HL-60 (cell line): ENCODE measurements at regions not wholly inside any gene's neighbourhood (a gene's known extent, or its start where the extent isn't known, plus 50 kb on each side); places are given as distances from the start of the nearest gene placed in this dataset.

Source experiments
- DNase-seq, 2 experiments: peaks; one replicate each; pipeline ENCODE4 v3.0.0-alpha.2; 2010 to 2020; ENCODE audit warnings: low read depth in 1 of 2, low spot score in 1 of 2
- H3K27ac ChIP-seq: fragments of 250-450 bp; sonication (Bioruptor Pico); replicated peaks from 2 replicates; pipeline ENCODE4 v1.5.1; 2020; ENCODE audit warnings: mild to moderate bottlenecking, moderate library complexity
- H3K27me3 ChIP-seq: fragments of 250-450 bp; sonication (Bioruptor Pico); 2 replicates; pipeline ENCODE4 v1.5.1; 2021; ENCODE audit warnings: mild to moderate bottlenecking, moderate library complexity; ENCODE audit not compliant: insufficient read depth, poor library complexity, severe bottlenecking
- H3K4me3 ChIP-seq: replicated peaks from 2 replicates; pipeline ENCODE4 v1.5.1; 2011; ENCODE audit warnings: mild to moderate bottlenecking, control low read depth, low read length; ENCODE audit not compliant: insufficient read depth
- CTCF ChIP-seq: IDR thresholded peaks from one replicate; pipeline ENCODE4 v1.5.1; 2011; ENCODE audit warnings: low read length, control low read depth, inconsistent platforms; ENCODE audit not compliant: insufficient read depth
- GABPA ChIP-seq: IDR thresholded peaks from 2 replicates; pipeline ENCODE4 v1.6.1; 2012; ENCODE audit warnings: low read depth
- POLR2AphosphoS5 ChIP-seq: IDR thresholded peaks from 2 replicates; pipeline ENCODE4 v1.6.1; 2012; ENCODE audit warnings: low read depth
- REST ChIP-seq: IDR thresholded peaks from 2 replicates; pipeline ENCODE4 v1.6.1; 2012; ENCODE audit warnings: low read depth; ENCODE audit not compliant: insufficient replicate concordance
- SPI1 ChIP-seq: IDR thresholded peaks from 2 replicates; pipeline ENCODE4 v1.6.1; 2012; ENCODE audit warnings: low read depth, mild to moderate bottlenecking, borderline replicate concordance

GRCh38 chr10:78459639-78460037 lies 426.0 kb downstream of the RPS24 start:
- no peak for TF ChIP-seq REST
- TF ChIP-seq CTCF: no peak
- TF ChIP-seq GABPA: no peak
- no peak for TF ChIP-seq POLR2AphosphoS5
- TF ChIP-seq SPI1: no peak
- DNase-seq: no peak
- H3K27ac ChIP-seq: no peak overlapping the region
- H3K27me3 ChIP-seq: no peaks in the 10 kb centered on the region
- H3K4me3 ChIP-seq: no peak overlapping the region

- Histone ChIP-seq H3K27ac (no peak overlapping the region), H3K4me3 (no peak overlapping the region), H3K27me3 (no peaks in the 10 kb centered on the region)
- DNase-seq: no peak
- no peak for TF ChIP-seq POLR2AphosphoS5
- TF ChIP-seq SPI1: no peak
- TF ChIP-seq GABPA: no peak
- no peak for TF ChIP-seq REST
- TF ChIP-seq CTCF: no peak
Observed at GRCh38 chr10:78460204-78460603, 426.5 kb downstream of the RPS24 start.

- no peak for DNase-seq
- Histone ChIP-seq H3K4me3 (no peak overlapping the region), H3K27me3 (no peaks in the 10 kb centered on the region), H3K27ac (no peak overlapping the region)
- TF ChIP-seq SPI1: no peak
- no peak for TF ChIP-seq REST
- no peak for TF ChIP-seq GABPA
- no peak for TF ChIP-seq POLR2AphosphoS5
- no peak for TF ChIP-seq CTCF
Observed at GRCh38 chr10:78461333-78461732, 427.7 kb downstream of the RPS24 start.
